A673 (cell line): ENCODE measurements at regions not wholly inside any gene's neighbourhood (a gene's known extent, or its start where the extent isn't known, plus 50 kb on each side); places are given as distances from the start of the nearest gene placed in this dataset.

ENCODE experiments used
- EZH2 ChIP-seq: fragments of 200-600 bp; sonication (generic); IDR thresholded peaks from 2 replicates; pipeline ENCODE4 v1.6.1; 2017; ENCODE audit warnings: borderline replicate concordance, low read depth, mild to moderate bottlenecking, mixed read lengths, antibody characterized with exemption, low read length; ENCODE audit not compliant: poor library complexity, severe bottlenecking
- TF ChIP-seq, protein P1 (sequence below): fragments of 300-800, 200-600 bp; sonication (generic); conservative IDR thresholded peaks from 2 replicates; pipeline ENCODE4 v1.5.1; 2017; ENCODE audit warnings: low read depth, mild to moderate bottlenecking, antibody characterized with exemption, low read length, moderate library complexity, mixed read lengths

DNA sequence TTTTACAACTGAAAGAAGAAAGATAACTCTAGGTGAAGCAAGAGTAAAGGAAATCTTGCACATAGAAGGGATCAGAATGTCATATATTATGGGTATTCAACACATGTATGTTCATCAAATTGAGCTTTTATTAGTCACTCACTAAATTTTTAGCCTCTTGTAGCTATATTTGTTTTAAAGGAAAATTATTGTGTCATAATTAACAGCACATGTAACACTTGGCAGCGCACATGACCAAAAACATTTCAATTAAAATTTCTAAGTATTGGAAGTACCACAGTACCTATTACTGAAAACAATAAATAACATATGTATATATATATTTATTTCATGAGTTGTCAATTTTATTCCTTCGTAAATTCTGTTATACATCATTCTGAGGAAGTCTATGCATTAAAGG, 2800.4 kb downstream of the PCDH9 start:
- TF ChIP-seq, protein P1, sequence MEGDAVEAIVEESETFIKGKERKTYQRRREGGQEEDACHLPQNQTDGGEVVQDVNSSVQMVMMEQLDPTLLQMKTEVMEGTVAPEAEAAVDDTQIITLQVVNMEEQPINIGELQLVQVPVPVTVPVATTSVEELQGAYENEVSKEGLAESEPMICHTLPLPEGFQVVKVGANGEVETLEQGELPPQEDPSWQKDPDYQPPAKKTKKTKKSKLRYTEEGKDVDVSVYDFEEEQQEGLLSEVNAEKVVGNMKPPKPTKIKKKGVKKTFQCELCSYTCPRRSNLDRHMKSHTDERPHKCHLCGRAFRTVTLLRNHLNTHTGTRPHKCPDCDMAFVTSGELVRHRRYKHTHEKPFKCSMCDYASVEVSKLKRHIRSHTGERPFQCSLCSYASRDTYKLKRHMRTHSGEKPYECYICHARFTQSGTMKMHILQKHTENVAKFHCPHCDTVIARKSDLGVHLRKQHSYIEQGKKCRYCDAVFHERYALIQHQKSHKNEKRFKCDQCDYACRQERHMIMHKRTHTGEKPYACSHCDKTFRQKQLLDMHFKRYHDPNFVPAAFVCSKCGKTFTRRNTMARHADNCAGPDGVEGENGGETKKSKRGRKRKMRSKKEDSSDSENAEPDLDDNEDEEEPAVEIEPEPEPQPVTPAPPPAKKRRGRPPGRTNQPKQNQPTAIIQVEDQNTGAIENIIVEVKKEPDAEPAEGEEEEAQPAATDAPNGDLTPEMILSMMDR, result no peak
- no peak for TF ChIP-seq EZH2
